ENCODE measurements at regions not wholly inside any gene's neighbourhood (a gene's known extent, or its start where the extent isn't known, plus 50 kb on each side); places are given as distances from the start of the nearest gene placed in this dataset.

DNA sequence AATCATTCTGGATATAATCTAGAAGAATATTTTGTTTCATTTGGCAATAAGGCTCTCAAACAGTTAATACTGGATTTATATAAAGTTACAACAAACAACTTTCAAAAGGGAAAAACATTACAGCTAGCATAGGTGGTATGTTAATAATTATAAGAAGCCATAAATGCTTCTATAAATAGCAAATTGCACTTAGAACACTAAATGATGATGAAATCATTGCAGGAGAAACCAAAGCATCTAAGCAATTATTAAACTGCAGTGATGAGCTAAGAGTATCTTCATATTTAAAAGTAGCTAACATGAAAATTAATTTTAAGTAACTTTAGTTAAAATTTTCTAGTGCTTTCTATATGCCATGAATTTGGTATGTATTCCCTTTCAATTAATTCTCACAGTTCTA, 189.5 kb downstream of the CENPC start:
- Histone ChIP-seq H3K36me3 (replicated peaks in 1 of 2; ENCODE audit: control insufficient read depth in 1 of 2, insufficient read depth in 2 of 2, low read length in 1 of 2) (no peaks in the 10 kb centered on the region), H2AFZ (ENCODE audit: low read depth) (no peak overlapping the region), H3K4me3 (ENCODE audit: low read depth in 2 of 2, low read length in 1 of 2) (no peak overlapping the region), H3F3A (replicated peaks; ENCODE audit: insufficient read depth) (no peaks in the 10 kb centered on the region), H3K4me1 (ENCODE audit: control insufficient read depth in 1 of 2, insufficient read depth in 2 of 2, low read depth in 1 of 2, low read length in 1 of 2) (no peaks in the 10 kb centered on the region), H3K4me2 (no peak overlapping the region), H4K20me1 (ENCODE audit: insufficient read depth) (no peaks in the 10 kb centered on the region), H3K27me3 (ENCODE audit: insufficient read depth) (no peaks in the 10 kb centered on the region; the same call in 1 of the 2 replicates), H3K9me2 (no peaks in the 10 kb centered on the region), H3K9me3 (no peaks in the 10 kb centered on the region), H3K9ac (no peak overlapping the region), H3K79me2 (ENCODE audit: insufficient read depth) (no peaks in the 10 kb centered on the region), H3K27ac (ENCODE audit: low read depth in 2 of 2, low read length in 1 of 2) (no peak overlapping the region)
- POLR2A ChIA-PET: no interaction called here
- no peak for DNase-seq
- TF ChIP-seq FOSL2 (IDR thresholded peaks at IDR 0.05; ENCODE audit: borderline replicate concordance, low read depth) (no peak), FOXM1 (IDR thresholded peaks at IDR 0.05; ENCODE audit: low read depth) (no peak), NRF1 (IDR thresholded peaks at IDR 0.05; ENCODE audit: low read depth, low read length) (no peak), USF2 (IDR thresholded peaks at IDR 0.05; ENCODE audit: borderline replicate concordance, low read depth, low read length) (no peak), RXRA (IDR thresholded peaks at IDR 0.05; ENCODE audit: borderline replicate concordance, low read depth) (no peak), FOXJ3 (CRISPR knock-in tag; IDR thresholded peaks at IDR 0.05) (no peak), RAD21 (IDR thresholded peaks at IDR 0.05; ENCODE audit: low read length) (no peak), RCOR1 (IDR thresholded peaks at IDR 0.05; ENCODE audit: low read length) (no peak), MAX (IDR thresholded peaks at IDR 0.05; ENCODE audit: low read depth) (no peak), TCF12 (IDR thresholded peaks at IDR 0.05) (no peak), GATA2 (CRISPR knock-in tag; IDR thresholded peaks at IDR 0.05) (no peak), ELF1 (IDR thresholded peaks at IDR 0.05) (no peak), POLR2AphosphoS5 (IDR thresholded peaks at IDR 0.05; ENCODE audit: low read depth, low read length) (no peak)
- TF ChIP-seq, protein P1, sequence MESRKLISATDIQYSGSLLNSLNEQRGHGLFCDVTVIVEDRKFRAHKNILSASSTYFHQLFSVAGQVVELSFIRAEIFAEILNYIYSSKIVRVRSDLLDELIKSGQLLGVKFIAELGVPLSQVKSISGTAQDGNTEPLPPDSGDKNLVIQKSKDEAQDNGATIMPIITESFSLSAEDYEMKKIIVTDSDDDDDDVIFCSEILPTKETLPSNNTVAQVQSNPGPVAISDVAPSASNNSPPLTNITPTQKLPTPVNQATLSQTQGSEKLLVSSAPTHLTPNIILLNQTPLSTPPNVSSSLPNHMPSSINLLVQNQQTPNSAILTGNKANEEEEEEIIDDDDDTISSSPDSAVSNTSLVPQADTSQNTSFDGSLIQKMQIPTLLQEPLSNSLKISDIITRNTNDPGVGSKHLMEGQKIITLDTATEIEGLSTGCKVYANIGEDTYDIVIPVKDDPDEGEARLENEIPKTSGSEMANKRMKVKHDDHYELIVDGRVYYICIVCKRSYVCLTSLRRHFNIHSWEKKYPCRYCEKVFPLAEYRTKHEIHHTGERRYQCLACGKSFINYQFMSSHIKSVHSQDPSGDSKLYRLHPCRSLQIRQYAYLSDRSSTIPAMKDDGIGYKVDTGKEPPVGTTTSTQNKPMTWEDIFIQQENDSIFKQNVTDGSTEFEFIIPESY (IDR thresholded peaks at IDR 0.05; ENCODE audit: borderline replicate concordance, low read depth): no peak
- TF ChIP-seq, protein P2, sequence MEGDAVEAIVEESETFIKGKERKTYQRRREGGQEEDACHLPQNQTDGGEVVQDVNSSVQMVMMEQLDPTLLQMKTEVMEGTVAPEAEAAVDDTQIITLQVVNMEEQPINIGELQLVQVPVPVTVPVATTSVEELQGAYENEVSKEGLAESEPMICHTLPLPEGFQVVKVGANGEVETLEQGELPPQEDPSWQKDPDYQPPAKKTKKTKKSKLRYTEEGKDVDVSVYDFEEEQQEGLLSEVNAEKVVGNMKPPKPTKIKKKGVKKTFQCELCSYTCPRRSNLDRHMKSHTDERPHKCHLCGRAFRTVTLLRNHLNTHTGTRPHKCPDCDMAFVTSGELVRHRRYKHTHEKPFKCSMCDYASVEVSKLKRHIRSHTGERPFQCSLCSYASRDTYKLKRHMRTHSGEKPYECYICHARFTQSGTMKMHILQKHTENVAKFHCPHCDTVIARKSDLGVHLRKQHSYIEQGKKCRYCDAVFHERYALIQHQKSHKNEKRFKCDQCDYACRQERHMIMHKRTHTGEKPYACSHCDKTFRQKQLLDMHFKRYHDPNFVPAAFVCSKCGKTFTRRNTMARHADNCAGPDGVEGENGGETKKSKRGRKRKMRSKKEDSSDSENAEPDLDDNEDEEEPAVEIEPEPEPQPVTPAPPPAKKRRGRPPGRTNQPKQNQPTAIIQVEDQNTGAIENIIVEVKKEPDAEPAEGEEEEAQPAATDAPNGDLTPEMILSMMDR (IDR thresholded peaks at IDR 0.05): no peak
- TF ChIP-seq, protein P3, sequence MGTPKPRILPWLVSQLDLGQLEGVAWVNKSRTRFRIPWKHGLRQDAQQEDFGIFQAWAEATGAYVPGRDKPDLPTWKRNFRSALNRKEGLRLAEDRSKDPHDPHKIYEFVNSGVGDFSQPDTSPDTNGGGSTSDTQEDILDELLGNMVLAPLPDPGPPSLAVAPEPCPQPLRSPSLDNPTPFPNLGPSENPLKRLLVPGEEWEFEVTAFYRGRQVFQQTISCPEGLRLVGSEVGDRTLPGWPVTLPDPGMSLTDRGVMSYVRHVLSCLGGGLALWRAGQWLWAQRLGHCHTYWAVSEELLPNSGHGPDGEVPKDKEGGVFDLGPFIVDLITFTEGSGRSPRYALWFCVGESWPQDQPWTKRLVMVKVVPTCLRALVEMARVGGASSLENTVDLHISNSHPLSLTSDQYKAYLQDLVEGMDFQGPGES (IDR thresholded peaks at IDR 0.05; ENCODE audit: low read depth, low read length): no peak
- TF ChIP-seq, protein P4, sequence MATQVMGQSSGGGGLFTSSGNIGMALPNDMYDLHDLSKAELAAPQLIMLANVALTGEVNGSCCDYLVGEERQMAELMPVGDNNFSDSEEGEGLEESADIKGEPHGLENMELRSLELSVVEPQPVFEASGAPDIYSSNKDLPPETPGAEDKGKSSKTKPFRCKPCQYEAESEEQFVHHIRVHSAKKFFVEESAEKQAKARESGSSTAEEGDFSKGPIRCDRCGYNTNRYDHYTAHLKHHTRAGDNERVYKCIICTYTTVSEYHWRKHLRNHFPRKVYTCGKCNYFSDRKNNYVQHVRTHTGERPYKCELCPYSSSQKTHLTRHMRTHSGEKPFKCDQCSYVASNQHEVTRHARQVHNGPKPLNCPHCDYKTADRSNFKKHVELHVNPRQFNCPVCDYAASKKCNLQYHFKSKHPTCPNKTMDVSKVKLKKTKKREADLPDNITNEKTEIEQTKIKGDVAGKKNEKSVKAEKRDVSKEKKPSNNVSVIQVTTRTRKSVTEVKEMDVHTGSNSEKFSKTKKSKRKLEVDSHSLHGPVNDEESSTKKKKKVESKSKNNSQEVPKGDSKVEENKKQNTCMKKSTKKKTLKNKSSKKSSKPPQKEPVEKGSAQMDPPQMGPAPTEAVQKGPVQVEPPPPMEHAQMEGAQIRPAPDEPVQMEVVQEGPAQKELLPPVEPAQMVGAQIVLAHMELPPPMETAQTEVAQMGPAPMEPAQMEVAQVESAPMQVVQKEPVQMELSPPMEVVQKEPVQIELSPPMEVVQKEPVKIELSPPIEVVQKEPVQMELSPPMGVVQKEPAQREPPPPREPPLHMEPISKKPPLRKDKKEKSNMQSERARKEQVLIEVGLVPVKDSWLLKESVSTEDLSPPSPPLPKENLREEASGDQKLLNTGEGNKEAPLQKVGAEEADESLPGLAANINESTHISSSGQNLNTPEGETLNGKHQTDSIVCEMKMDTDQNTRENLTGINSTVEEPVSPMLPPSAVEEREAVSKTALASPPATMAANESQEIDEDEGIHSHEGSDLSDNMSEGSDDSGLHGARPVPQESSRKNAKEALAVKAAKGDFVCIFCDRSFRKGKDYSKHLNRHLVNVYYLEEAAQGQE (IDR thresholded peaks at IDR 0.05; ENCODE audit: low read depth, low read length): no peak
- CTCF ChIA-PET: no interaction called here

Measured in SK-N-SH (cell line).